ENCODE measurements at regions not wholly inside any gene's neighbourhood (a gene's known extent, or its start where the extent isn't known, plus 50 kb on each side); places are given as distances from the start of the nearest gene placed in this dataset.

DNA sequence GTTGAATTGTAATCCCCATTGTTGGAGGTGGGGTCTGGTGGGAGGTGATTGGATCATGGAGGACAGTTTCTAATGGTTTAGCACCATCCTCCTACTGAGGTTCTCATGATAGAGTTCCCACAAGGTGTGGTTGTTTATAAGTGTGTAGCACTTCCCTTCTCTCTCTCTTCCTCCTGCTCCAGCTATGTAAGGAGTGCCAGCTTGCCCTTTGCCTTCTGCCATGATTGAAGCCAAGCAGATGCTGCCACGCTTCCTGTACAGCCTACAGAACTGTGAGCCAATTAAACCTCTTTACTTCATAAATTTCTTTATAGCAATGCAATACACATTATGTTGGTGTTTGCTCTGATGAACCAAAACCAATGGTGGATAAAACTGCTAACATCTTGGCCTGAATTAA lies 238.2 kb downstream of the EFNB2 start:
- no peak for DNase-seq (ENCODE audit: low read depth)

- no peak for DNase-seq (ENCODE audit: low read depth)
These were observed 238.7 kb downstream of the EFNB2 start for GRCh38 chr13:106296723-106297122.

- DNase-seq (ENCODE audit: low read depth): no peak
These were observed 239.5 kb downstream of the EFNB2 start for GRCh38 chr13:106295971-106296370.

DNA sequence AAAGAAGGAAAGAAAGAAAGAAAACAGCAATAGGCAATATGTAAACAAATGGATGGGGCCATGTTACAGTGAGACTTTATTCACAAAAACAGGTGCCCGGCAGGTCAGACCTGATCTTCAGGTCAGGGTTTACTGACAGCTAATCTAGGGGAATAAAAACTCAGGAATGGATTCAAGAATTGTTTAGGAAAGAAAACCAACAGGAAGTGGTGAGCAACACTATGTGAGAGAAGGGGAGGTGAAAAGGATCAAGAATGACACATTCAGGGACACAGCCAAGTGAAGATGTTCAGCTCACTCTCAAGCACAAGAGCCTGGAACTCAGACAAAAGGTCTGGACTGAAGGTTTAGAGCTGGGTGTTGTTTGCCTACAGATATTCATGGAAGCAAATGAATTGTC lies 244.5 kb downstream of the EFNB2 start:
- DNase-seq (ENCODE audit: low read depth): peak; percentile 17

DNA sequence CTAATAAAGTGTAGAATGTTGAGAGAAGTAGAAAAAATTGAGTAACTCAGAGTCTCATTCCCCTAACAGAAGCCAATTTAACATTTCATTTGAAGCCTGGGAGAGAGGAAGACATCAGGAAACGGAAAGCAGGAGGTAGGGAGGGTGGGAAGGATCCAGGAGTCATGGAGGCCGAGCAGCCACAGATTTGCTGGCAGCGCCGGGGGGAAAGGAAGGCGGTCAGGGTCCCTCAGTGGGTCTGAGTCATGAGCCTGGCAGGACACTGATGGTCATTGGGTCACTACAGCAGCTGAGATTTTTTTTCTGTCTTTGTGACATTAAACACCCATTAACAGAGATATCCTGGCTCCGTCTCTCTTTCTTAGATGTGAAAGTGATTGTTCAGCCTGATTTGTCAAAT lies 248.1 kb downstream of the EFNB2 start:
- no peak for DNase-seq (ENCODE audit: low read depth)

DNA sequence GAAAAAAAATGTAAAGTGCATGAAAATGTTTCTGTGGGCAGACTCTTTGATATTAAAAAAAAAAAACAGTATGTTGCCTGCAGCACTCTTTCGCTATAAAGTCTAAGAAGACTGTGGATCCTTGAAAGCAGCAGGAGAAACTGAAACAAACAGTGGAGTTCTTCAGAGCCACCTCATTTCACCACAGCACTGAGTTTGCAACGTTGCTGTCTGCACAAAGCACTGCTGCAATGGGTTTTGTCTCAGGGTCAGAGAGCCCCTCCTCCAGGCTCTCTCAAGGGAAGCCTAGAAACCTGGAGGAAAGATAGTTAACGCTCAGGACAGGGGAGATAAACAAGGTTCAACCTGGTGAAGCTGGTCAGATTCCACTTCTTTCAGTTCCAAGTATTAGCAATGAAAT lies 248.7 kb downstream of the EFNB2 start:
- no peak for DNase-seq (ENCODE audit: low read depth)

DNA sequence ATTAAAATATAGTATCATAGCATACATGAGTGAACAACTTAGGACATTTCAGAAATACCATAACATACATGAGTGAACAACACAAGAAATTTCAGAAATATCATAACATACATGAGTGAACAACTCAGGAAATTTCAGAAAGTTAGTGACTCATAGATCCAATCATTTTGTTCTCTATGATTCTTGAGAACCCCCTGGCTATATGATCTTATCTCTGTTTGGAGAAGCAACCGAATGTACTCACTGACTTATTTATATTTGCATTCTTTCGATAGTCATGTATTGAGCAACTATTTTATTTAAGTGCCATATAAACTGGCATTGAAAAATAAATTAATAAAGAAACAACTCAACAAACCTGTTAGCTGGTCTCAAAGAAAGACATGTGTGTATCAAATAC lies 251.1 kb downstream of the EFNB2 start:
- no peak for DNase-seq (ENCODE audit: low read depth)

- no peak for DNase-seq (ENCODE audit: low read depth)
These were observed 254.0 kb downstream of the EFNB2 start for GRCh38 chr13:106281426-106281825.

DNA sequence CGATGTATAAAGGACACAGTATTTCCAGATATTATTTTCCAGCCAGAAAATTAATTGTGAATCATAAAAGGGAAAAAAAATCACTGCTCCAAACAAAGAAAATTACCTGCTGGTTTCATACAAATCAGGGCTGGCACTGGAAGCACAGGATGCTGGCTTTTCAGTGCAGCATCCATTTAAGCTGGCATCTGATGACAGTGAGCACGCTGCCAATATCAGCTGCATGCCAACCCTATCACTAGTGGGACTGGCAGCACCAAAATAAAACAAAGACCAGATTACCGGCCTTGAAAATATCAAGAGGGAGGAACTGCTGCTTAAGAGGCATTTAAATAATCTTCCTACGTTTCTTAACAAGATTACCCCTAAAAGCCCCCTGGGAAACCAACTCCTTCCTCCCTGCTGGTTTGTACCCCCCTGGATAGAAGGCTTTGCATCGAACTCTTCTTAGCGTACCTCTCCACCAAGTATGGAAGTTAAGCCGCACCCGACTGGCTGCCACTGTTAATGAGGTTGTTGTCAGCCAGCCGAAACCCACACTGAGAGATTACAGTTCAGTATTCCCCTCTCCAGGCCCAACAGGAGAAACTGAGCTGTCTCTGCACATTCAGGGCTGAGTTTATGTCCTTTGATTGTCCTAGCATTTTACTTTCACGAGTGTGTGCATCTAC lies 257.8 kb downstream of the EFNB2 start:
- no peak for DNase-seq (ENCODE audit: low read depth)

DNA sequence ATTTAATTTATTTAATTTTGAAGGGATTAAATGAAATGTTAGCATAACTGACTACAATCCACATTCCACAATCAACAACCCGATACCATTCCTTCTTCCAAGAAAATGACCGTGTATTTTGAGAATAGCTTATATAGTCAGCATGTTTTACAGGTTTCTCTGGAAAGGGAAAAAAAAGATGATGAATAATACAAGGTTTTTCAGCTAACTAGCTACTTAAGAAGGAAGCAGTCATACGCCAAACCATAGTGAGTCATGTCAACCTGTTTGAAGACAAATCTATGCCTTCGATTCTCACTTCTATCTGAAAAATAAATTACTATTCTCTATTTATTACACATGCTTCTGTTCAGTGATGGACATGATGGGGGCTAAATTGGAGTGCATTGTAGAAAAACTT lies 258.6 kb downstream of the EFNB2 start:
- no peak for DNase-seq (ENCODE audit: low read depth)

- no peak for DNase-seq (ENCODE audit: low read depth)
These were observed 259.9 kb downstream of the EFNB2 start for GRCh38 chr13:106275446-106276032.

DNA sequence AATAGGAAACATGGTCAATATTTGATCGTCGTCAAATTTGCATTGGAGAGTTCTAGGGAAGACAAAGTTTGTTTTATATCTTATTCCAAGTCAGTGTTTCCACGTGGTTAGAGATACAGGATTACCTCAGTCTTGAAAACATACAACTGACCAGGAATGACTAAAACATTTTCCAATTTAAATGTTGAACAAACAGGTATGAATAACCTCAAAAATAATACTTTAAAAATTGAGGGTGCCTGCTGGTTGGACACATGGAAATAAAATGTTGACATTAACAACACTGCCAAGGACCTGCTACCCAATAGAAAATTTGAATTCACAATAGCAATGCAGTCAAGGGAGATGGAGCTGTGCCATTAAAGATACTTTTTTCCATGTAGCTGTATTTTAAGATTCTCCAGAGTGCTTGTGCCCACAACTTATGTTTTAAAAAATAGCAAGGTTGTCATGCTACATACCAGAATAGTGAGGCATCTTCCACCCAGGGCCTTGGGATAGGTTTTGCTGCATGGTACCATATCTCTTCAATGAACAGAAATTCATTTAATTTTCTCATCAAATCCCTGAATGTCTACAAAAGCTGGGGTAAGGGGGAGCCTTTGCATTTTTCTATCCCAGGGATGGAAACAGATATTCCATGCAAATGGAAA lies 260.8 kb downstream of the EFNB2 start:
- DNase-seq (ENCODE audit: low read depth): no peak

GRCh38 chr13:106263801-106264200 lies 271.7 kb downstream of the EFNB2 start:
- no peak for DNase-seq (ENCODE audit: low read depth)

DNA sequence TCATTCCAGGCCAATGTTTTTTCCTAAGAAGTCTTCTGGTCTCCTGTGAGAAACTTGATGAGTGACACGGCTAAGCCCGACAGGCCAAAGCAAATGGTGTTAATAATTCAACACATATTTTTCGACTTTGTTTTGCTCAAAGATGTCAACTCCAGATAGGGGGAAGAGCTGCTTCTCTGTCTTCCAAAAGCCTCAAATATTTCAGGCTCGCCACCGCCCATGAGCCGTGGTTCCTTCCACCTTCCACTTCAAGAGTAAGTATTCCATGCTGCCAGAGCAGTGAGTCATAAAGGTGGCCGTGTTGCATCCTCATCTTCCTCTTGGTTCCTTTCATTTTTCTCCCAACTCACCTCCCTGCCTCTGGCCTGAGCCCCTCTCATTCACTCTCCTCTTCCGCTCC lies 272.6 kb downstream of the EFNB2 start:
- no peak for DNase-seq (ENCODE audit: low read depth)

DNA sequence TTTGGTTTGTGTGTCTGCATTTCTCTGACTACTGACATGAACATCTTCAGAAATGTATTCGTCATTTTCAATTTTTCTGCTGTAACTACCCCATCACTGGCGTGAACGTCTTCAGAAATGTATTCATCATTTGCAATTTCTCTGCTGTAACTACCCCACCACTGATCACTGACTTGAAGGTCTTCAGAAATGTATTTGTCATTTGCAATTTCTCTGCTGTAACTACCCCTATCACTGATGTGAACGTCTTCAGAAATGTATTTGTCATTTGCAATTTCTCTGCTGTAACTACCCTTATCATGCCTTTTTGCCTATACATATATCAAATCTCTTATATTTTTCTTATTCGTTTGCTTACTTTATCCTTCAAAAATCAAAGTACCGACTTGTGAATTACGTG lies 274.0 kb downstream of the EFNB2 start:
- no peak for DNase-seq (ENCODE audit: low read depth)

DNA sequence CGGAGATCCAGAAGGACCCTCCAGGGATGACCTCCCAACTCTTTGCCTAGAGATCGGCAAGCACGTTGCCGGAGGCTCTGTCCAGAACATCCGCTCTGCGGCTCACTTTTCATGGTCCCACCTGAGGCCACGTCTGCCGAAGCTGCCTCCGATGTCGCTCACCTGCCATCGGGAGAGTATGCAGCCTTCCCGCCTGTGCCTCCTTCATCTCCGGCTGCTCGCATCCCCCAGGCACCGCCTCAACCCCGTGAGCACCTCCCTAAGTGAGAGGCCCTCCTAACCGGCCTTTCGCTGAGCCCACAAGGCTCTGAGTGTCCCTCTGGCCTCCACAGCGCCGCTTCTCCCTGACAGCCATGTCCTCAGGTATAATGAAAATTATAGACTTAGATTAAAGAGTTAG lies 275.1 kb downstream of the EFNB2 start:
- DNase-seq (ENCODE audit: low read depth): no peak

DNA sequence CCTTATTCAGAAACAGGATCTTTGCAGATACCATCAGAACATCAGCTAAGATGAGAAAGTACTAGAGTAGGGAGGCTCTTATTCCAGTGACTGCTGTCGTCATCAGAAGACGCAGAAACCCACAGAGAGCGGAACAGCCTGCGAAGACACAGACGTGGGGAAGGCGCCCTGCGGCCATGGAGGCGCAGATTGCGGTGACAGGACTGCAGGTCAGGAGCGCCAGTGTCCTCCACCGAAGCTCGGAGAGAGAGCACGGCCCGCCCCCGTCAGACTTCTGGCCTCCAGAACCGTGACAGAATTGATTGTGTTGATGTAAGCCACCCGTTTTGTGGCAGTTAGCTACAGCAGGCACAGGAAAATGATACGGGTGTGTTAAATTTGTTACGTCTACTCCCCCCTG lies 275.5 kb downstream of the EFNB2 start:
- no peak for DNase-seq (ENCODE audit: low read depth)

- no peak for DNase-seq (ENCODE audit: low read depth)
These were observed 288.7 kb downstream of the EFNB2 start for GRCh38 chr13:106246666-106247188.

DNA sequence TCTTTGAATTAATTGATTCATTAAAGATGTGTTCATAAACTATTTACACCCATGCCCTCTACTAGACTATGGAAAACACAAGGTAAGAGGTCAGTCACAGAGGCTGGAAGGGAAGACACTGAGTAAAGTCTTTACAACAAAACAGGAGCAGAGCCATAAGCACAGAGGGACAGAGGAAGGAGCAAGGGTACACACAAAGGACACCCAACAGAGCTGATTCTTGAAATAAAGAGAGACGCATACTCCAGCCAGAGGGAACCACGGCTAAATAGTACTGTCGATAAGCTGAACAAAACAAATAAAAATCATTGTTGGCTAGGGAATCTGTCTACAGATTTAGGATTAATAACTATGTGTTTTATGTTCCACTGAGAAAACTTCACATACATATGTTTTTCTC lies 289.2 kb downstream of the EFNB2 start:
- DNase-seq (ENCODE audit: low read depth): no peak

DNA sequence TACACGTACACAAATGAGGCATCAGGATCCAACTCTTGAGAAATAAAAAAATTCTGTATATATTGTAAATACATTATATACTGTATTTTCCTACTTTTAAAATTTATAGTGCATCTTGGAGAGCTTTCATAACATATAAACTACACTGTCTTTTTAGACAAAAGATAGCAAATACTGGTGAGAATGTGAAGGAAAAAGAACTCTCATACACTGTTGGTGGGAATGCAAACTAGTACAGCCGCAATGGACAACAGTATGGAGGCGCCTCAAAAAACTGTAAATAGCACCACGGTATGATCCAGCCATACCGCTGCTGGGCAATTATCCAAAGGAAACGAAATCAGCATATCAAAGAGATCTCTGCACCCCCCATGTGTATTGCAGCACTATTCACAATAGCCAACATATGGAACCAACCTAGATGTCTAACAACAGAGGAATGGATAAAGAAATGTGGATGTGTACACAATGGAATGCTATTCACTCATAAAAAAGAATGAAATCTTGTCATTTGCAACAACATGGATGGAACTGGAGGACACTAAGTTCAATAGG lies 292.4 kb downstream of the EFNB2 start:
- no peak for DNase-seq (ENCODE audit: low read depth)

DNA sequence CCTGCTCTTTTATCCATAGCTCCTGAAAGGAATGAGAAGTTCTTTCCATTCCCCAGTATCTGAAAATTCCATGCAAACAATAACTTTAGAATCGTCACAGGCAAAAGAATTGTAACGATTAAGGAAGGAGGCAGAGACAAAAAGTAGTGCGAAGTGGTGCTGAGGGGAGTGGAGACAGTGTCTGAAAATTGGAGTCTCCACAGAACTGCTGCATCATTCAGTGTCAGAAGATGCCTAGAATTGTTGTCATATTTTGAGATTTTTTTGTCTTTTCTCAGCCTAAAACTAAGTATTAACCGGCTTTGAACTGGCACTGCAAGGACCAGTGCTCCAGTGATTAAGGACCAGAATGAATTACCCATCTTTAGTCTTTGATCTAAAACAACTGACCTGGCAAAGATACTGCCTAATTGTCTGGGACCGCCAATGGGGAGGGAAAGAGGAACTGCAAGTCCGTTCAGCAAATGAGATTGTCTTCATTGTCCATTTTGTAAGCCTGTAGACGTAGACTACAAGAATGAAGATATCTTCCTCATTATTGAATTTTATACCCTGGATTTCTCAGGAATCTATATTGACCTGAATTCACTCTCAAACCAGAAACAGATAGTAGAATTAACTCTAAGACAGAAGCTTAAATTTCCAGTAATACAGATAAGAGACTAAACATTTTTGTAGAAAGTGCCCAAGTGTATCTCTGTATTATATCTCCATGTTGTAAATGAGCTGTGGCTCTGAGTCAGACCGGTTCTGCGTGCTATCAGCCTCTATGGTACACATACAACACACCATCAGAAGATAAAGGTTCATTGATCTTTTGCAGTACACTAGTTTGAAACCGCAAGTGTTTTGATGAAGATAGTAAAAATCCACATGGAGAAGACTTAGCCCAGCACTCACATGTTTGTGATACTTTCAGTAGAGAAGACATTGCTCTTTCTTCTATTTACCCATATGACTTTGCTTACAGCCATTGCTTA lies 293.2 kb downstream of the EFNB2 start:
- DNase-seq (ENCODE audit: low read depth): no peak

DNA sequence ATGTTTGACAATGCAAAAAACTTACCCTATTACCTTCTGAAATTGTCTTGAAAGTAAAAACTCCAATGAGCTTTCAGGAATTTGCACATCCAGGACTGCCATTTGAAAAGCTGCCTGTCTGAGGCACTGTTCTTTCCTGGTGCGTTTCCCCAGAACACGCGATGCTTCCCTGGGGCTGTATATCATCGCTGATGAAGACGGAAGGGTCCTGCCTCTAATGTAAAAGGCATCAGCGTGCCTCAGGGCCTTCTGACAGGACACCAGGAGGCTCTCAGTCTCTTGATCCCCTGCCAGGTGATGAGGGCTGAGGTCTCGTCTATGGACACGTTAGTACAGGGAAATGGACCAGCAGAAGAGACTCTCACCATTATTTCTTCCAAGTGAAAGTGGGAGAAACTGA lies 296.8 kb downstream of the EFNB2 start:
- no peak for DNase-seq (ENCODE audit: low read depth)
